Suppressor macrophage (primary cell): ENCODE measurements at regions not wholly inside any gene's neighbourhood (a gene's known extent, or its start where the extent isn't known, plus 50 kb on each side); places are given as distances from the start of the nearest gene placed in this dataset.
"Not testable (repeated sequence)": the region's sequence is repeated elsewhere in the genome, so short reads cannot be mapped to it uniquely, and the experiment has no call there.

ENCODE experiments used
- DNase-seq, 4 experiments: peaks; one replicate each; pipeline ENCODE4 v3.0.0-alpha.2; 2020 to 2022

DNA sequence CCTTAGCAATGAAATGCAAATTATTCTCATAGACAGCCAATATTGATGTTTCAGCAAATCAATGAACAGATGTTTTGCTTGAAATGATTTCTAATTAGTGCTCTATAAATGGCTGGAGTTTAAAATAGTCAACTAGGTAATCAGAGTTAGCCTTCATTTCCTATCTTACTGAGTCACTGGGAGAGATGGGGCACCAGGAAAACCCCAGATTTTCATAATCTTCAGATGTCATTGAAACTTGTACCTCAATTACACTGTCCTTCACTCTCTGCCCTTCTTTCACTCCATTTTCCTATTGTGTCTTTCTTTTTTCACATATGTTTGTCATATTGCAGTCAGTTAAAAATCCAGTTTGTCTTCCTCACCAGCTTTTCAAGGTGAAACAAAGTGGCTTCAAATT, 92.7 kb downstream of the C12orf75 start:
- DNase-seq = no peak

DNA sequence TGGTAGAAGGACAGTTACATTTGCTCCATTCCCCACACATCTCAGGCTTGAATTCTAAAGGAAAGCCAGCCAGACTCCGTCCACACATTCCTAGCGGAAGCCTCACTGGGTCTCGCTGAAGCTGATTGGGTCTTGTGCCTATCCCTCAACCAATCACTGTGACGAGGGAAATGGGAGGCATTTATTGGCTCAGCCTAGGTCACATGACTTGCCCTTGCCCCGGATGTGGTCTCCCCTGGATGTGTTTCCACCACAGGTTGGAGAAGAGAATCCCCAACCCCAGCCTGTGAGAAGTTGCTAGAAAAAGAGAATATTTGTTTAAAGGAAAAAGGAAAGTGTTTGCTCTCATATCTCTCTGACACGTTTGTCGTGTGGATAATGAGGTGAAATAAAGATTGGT, 93.4 kb downstream of the C12orf75 start:
- no peak for DNase-seq

- DNase-seq = no peak
Observed at GRCh38 chr12:105425254-105426174, 95.0 kb downstream of the C12orf75 start.

- no peak for DNase-seq
Observed at GRCh38 chr12:105426766-105427165, 96.3 kb downstream of the C12orf75 start.

DNA sequence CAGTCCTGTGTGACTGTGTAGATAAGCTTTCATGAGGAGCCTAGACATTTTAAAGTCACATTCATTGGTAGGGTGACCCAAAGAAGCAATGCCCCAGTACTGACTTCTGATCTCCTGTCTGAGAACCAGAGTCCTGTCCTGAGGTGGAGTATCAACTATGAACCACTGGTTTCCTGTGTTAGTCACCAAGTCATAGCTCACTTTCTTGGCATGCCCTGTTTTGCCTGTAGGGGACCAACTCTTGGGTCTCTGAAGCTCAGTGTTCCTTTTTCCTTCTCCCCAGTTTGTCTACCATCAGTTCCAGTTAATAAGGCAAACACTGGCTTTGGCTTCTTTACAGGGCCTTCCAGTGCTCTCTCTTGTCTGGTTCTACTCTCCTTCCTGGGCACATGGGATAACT, 97.4 kb downstream of the C12orf75 start:
- peak in 1 of 4 experiments; percentile 5 for DNase-seq

DNA sequence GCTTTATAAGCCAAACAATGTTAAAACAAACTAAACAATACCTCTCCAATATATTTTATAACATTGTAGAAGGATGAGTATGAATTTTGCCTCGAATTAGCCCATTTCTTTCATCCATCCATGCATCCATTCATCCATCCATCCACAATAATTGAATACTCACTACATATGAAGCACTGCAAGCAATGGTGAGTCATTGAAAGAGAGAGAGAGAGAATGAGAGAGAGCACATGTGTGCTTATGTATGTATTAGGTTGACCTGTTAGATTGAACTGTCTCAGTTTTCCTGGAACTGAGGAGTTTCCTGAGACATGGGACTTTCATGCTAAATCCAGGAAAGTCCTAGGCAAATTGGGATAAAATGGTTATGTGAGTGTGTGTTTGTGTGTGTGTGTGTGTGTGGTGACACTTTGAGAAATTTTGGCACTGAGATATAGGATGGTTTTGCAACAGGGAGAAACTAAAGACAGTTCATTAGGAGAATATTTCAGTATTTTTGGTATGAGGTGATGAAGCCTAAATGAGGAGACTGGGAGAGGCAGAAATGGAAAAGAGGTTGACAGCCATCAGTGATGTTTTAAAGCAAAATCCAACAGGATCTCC, 98.4 kb downstream of the C12orf75 start:
- no peak for DNase-seq

DNA sequence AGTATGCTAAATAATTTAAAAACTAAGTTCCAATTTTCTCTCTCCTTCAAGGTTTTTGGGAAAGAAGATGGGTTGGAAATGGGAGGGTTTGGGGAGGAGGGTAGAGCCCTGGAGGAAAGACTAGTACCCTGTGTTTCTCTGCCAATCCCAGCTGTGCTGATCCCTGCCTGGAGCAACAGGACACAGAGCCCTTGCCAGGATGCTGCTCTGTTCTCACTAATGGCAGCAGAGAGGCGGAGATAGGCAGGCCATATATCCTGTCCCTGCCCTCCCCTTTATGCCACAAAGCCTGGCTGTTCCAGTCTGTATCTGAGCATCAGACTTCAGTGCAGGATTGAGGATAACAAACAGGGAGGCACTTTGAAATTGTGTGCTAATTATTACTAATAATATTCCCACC, 99.0 kb downstream of the C12orf75 start:
- no peak for DNase-seq

GRCh38 chr12:105431537-105432100, 101.1 kb downstream of the C12orf75 start:
- no peak for DNase-seq

DNA sequence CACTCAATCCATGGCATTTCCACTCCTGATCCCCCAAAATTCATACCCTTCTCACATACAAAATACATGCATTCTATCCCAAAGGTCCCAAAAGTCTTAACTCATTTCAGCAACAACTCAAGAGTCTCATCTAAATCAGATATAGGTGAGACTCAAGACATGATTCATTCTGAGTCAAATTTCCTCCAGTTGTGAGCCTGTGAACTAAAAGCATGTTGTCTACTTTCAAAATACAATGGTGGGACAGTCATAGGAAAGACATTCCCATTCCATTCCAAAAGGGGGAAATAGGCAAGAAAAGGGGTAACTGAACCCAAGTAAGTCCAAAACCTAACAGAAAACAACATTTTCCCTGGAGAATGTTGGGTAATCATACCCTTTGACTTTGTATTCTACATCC, 103.3 kb downstream of the C12orf75 start:
- no peak for DNase-seq

DNA sequence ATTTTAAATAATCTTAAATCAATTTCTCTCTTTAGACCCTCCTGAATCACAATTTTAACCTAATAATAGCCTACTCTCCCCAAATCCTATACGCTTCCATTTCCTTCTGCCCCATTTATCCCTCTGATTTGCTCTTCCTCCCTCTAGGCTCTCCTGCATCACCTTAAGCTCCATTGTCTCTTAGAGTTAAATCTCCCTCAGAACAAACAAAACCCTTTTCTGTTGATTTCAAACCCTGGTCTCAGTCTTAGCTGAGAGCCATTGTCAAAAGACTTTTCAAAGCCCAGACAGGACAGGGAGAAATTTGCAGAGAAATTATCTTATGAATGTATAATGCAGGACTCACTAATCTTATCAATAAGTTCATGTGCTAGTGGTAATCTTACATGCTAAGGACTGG, 106.1 kb downstream of the C12orf75 start:
- no peak for DNase-seq

- no peak for DNase-seq
Observed at GRCh38 chr12:105440037-105440664, 109.7 kb downstream of the C12orf75 start.

DNA sequence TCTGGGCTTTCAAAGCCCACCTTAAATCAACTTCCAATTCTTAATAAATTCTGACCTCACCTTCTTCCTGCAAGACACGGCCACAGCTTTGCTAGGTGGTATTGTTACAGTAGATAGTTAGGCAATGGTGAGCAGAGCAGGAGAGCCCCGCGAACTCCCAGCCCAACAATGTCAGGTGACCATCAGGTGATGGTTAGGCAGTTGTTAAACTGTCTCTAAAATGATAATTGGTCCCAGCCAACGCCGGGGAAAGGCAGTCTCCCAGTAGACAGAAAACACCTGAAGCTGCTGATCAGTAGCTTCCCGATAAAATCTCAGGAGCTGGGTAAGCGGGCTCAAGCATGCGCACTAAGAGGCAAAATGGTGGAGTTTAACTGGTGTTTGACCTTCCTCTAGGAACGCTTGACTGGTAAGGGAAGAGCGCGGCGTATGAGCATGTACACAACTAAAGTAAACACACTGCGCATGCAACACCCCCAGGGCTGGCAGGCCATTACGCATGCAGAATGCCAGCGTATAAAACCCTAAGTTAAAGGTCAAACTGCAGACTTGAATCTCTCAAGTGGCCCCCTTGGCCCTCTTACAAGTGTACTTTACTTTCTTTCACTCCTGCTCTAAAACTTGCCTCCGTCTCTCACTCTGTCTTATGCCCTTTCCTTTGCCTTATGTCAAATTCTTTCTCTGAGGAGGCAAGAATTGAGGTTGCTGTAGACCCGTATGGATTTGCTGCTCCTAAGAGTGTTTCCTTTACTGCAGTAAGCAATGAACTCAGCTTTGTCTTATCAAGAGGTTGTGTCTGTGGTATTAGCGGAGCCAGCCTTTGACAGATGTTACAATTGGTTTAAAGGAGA, 113.5 kb downstream of the C12orf75 start:
- DNase-seq = no peak

GRCh38 chr12:105444653-105445102, 114.2 kb downstream of the C12orf75 start:
- no peak for DNase-seq

DNA sequence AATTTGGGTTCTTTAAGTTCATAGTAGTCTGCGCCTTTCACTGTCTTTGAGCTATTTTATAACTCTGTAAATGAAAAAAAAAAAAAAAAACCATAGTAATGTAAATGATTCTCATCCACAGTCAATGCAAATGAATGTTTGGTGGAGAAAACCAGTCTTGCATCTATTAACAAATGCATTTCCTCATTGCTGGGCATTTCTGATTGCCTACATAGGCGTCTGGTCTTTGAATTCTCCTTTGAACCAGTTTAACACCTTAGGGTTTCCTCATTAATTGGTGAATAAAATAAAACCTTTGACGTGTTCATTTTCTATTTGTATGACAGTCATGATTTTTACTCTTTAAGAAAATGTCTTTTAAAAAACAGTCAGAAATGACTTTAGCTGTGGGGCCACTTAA, 114.8 kb downstream of the C12orf75 start:
- no peak for DNase-seq

DNA sequence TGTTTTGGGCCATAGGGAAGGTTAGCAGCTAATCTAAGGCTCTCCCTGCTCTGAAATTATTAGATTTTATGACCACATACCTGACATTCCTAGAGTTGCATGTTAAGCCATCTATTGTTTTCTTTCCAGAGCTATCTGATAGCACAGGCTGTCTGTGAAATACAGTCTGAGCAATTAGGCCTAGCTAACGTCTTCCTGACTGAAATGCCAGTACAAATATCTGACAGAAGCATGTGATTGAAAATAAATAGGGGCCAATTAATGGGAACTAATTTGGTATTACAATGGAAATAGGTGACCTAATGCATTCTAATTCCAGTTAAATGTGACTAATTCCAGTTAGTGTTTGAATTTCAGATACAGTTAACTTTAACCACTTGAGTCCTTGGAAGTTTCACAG, 115.2 kb downstream of the C12orf75 start:
- DNase-seq = no peak

- DNase-seq = not testable (repeated sequence)
Observed at GRCh38 chr12:105446460-105446859, 116.0 kb downstream of the C12orf75 start.

DNA sequence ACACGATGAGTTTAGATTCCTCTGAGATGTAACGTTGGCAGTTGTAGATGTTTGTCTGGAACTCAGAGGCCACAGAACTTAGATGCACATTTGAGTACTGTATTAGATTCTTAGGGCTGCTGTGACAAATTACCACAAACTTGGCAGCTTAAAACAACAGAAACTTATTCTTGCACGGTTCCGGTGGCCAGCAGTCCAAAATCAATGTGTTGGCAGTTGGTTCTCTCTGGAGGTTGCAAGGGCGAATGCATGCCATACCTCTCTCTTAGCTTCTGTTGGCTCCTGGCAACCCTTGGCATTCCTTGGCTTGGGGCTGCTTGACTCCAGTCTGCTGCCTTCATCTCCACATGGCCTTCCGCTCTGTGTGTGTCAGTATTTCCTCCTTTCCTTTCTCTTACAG, 118.9 kb downstream of the C12orf75 start:
- no peak for DNase-seq

GRCh38 chr12:105451211-105451610, 120.7 kb downstream of the C12orf75 start:
- no peak for DNase-seq

DNA sequence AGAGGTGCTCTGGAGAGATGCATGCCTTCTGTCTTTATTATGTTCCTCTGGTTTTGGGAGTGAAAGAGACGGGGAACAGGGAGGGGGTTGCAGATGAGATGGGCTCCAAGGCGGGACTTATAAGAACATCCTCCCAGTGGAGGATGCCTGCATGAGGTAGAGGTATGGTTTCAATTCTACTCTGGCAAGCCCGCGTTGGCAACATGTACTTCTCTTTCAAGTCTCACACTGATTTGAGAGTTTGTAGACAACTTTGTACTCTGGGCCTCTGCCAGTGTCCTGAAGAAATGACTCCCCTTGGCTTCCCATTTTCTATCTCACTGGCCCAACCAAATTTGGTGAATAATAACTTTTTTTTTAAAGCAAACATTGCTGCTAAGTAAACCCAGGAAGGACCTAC, 121.3 kb downstream of the C12orf75 start:
- no peak for DNase-seq

DNA sequence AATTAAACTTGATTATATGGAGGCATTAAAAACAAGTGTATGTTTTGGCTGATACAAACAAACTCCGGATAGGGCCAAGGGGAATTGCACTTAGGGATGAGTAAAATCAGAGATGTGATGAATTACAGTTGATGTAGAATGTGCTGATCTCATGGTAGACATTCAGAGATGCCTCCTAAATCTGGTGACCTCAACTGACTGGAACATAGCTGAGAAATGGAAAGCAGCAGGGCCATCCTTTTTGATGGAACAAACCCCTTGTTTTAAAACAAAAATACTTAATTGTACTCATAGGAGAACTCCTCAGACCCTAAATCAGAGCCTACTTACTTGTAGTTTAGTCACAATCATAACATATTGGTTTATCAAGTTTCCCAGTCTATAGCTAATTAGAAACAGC, 122.8 kb downstream of the C12orf75 start:
- DNase-seq = no peak

GRCh38 chr12:105454688-105455087, 124.2 kb downstream of the C12orf75 start:
- DNase-seq = no peak

DNA sequence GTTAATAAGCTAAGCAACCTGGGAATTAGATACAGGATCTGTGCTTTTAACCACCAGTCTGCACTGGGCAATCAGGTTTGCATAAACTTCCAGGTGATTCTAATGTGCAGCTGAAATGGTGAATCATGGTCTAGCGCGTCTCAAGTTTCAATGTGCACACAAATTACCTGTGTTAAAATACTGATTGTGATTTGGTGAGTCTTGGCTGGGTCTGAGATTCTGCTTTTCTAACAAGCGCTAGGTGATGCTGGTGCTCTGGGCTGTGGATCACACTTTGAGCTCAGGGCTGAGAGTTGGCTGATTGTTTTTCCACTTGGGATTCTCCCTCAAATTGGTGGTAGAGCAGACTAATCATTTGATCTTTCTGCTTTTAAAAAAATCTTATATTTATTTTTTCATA, 124.8 kb downstream of the C12orf75 start:
- DNase-seq = no peak
